WI38 (cell line): ENCODE measurements at regions not wholly inside any gene's neighbourhood (a gene's known extent, or its start where the extent isn't known, plus 50 kb on each side); places are given as distances from the start of the nearest gene placed in this dataset.

Experiments used
- H3K4me3 ChIP-seq: 2 replicates; pipeline ENCODE4 v1.5.1; 2011; ENCODE audit warnings: low read depth, mild to moderate bottlenecking, control low read depth, low read length
- CTCF ChIP-seq: IDR thresholded peaks from 2 replicates; pipeline ENCODE4 v1.5.1; 2012; ENCODE audit warnings: low read depth, mild to moderate bottlenecking, control low read depth, low read length

- no peak overlapping the region for H3K4me3 ChIP-seq
- no peak for TF ChIP-seq CTCF
These were observed 258.0 kb downstream of the MTX2 start for GRCh38 chr2:176526995-176527901.

DNA sequence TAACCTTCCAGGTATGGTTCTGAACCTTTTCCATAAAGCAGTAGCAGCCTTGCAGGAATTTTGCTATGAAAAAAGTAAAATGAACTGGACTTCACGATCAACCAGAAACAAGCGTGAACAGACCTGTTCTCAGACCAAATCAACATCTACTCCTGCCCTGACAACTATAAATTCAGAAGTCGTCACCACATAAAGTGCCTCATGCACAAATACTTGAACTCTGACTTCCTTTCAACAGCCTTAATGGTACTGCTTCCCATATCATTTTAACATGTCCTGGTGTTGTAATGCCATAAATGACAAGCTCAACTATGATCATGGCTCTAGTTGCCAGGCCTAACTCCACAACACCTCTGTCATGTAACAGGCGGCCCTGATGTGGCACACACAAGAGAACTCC is 262.4 kb downstream of the MTX2 start:
- H3K4me3 ChIP-seq: no peak overlapping the region
- no peak for TF ChIP-seq CTCF

- TF ChIP-seq CTCF: no peak
- no peak overlapping the region for H3K4me3 ChIP-seq
These were observed 264.4 kb downstream of the MTX2 start for GRCh38 chr2:176533505-176534193.

DNA sequence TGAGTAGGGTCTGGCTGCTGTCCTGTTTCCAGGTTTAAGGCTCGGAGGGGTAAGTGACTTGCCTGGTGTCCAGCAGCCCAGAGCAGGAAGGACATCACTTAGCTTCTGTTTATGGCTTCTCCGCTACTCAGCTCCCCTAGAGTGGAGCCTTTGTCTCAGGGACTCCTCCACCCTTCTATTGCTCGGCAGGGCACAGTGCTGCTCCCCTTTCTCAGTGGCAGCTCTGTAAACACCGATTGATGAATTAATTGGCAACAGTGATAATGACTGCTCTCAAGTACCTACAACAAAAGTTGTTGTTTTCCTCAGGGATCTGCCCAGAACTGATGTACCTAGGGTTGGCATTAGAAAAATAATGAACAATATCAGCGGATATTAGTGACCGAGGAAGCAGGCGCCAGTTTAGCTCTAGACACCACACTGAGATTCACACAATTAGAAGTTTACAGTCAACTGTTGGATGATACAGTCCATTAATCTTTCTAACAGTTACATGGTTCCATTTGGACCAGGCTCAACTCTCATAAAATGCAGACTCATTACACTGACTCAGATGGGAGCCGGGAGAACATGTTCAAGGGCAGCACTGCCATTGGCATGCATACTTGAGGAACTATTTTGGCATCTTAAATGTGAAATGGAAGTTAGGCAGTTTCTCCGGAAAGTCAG is 265.7 kb downstream of the MTX2 start:
- H3K4me3 ChIP-seq: no peak overlapping the region
- no peak for TF ChIP-seq CTCF

GRCh38 chr2:176535467-176536113 is 266.3 kb downstream of the MTX2 start:
- TF ChIP-seq CTCF: no peak
- no peak overlapping the region for H3K4me3 ChIP-seq

GRCh38 chr2:176536439-176537133 is 267.3 kb downstream of the MTX2 start:
- no peak for TF ChIP-seq CTCF
- H3K4me3 ChIP-seq: no peak overlapping the region
